Fibroblast of skin of right biceps (primary cell): ENCODE measurements at regions not wholly inside any gene's neighbourhood (a gene's known extent, or its start where the extent isn't known, plus 50 kb on each side); places are given as distances from the start of the nearest gene placed in this dataset.
A peak's percentile ranks its signal among the peaks of the same experiment; 100 is the strongest.
"Not testable (repeated sequence)": the region's sequence is repeated elsewhere in the genome, so short reads cannot be mapped to it uniquely, and the experiment has no call there.

Source experiments
- DNase-seq: peaks from one replicate; pipeline ENCODE4 v3.0.0-alpha.2; 2013

DNA sequence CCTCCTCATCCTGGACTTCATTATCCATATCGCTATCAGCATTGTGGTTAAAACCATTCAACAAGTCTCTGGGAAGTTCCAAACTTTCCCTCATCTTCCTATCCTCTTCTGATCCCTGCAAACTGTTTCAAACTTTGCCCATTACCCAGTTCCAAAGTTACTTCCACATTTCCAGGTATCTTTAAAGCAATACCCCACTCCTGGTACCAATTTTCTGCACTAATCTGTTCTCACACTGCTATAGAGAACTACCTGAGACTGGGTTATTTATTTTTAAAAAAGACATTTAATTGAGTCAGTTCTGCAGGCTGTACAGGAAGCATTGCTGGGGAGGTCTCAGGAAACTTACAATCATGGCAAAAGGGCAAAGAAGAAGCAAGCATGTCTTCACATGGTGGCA is 147.3 kb downstream of the ARL4A start:
- DNase-seq, result no peak

DNA sequence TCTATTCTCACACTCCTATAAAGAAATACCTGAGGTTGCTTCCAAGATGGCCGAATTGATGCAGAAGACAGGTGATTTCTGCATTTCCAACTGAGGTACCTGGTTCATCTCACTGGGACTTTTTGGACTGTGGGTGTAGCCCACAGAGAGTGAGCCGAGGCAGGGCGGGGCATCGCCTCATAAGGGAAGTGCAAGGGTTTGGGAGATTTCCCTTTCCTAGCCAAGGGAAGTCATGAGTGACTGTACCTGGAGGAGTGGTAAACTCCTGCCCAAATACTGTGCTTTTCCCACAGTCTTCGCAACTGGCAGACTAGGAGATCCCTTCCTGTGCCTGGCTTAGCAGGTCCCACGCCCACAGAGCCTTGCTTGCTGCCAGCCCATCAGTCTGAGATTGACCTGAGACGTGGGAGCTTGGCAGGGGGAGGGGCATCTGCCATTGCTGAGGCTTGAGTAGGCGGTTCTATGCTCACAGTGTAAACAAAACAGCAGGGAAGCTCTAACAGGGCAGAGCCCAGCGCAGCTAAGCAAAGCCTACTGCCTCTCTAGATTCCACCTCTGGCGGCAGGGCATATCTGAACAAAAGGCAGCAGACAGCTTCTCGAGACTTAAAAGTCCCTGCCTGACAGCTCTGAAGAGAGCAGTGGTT is 152.2 kb downstream of the ARL4A start:
- DNase-seq, result no peak

DNA sequence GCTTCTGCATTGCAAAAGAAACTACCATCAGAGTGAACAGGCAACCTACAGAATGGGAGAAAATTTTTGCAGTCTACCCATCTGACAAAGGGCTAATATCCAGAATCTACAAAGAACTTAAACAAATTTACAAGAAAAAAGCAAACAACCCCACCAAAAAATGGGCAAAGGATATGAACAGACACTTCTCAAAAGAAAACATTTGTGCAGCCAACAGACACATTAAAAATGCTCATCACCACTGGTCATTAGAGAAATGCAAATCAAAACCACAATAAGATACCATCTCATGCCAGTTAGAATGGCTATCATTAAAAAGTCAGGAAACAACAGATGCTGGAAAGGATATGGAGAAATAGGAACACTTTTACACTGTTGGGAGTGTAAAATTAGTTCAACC is 157.3 kb downstream of the ARL4A start:
- DNase-seq, result not testable (repeated sequence)

DNA sequence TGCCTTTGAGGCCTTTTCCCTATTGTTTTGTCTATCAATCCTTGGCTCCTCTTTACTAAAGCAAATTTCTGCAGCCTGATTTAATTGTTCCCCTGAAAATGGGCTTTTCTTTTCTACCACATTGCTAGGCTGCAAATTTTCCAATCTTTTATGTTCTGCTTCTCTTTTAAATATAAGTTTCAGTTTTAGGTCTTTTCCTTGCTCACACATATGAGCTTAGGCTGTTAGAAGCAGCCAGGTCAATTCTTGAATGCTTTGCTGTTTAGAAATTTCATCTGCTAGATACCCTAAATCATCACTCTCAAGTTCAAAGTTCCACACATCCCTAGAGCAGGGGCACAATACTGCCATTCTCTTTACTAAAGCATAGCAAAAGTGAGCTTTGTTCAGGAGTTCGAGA is 159.6 kb downstream of the ARL4A start:
- DNase-seq, result no peak

DNA sequence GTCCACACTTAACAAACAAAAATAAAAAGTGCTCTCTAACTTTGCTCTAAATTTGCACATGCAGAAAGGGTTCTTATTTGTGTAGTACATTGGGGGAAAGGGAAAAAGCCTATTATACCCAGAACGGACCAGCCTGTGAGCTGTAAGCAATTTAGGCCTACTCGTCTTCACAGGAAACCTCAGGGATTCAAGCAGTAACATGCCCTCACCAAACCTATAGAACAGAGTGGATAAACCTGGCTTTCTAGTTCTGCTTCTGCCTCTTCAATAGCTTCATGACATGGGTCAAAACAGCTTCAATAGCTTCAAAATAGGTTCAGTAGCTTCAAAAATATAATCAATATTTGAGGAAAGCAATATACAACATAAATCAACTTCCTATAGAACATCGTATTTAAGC is 163.7 kb downstream of the ARL4A start:
- no peak for DNase-seq

DNA sequence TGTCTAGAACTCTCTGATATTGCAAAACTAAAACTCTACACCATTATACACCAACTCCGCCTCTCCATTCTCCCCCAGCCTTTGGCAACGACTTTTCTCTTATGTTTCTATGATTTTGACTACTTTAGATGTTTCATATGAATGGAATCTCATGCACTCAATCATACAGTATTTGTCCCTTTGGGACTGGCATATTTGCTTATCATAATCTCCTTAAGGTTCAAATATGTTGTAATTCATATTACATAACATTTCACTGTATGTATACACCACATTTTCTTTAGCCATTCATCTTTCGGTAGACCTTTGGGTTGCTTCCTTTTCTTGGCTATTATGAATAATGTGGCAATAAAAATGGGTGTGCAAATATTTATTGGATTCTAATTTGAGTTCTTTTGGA is 164.4 kb downstream of the ARL4A start:
- DNase-seq, result peak; percentile 3

DNA sequence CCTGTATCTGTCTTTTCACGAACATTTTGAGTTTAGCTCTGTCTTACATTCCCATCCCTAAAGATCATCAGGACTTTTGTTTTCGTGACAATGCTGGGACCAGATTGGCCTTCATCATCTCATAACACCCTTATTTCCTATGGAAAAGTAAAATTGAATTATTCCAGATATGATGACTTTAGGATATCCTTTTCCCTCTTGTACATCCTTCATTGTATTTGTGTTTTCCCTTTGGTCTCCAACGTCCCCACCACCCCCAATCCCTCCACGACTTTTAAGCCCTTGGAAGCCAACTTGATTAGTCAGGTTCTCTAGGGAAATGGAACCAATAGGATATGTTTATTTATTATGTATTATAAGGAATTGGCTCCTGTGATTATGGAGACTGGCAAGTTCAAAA is 167.6 kb downstream of the ARL4A start:
- no peak for DNase-seq

GRCh38 chr7:12859761-12860160 is 172.3 kb downstream of the ARL4A start:
- DNase-seq, result no peak

- no peak for DNase-seq
Measured at GRCh38 chr7:12861070-12861469, 173.6 kb downstream of the ARL4A start.

DNA sequence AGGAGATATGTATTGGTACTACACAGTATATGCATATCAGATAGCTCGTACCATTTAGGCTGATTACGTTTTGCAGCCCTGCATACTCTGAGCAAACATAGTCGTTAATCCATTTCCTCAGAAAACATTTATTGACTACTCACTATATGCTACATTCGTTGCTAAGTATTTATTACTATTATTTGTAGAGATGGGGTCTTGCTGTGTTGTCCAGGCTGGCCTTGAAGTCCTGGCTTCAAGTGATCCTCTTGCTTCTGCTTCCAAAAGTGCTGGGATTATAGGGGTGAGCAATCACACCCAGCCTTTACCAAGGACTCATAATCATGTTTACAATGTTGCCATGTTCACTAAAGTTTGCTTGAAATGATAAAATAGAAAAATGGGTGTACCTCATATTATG is 174.7 kb downstream of the ARL4A start:
- DNase-seq, result no peak

- DNase-seq, result no peak
Measured at GRCh38 chr7:12864470-12865046, 177.1 kb downstream of the ARL4A start.

GRCh38 chr7:12865593-12865992 is 178.2 kb downstream of the ARL4A start:
- no peak for DNase-seq

DNA sequence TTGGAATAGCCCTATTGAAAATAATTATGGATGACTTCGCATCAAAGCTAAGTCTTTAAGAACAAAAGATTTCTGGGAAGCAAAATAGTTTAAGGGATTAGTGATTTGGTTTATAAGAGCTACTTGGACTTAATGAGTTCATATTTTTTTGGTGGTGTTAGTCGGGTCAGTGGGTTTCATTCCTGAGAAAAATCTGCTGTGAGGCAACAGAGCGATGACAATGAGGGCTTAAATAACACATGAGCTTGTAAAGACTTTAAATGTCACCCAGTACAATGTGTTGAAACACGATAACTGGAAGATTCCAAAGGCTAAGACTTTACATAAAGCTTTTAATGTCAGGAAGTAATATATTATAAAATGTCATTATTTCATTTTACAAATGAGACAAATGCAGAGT is 178.8 kb downstream of the ARL4A start:
- DNase-seq, result no peak

GRCh38 chr7:12868027-12868426 is 180.6 kb downstream of the ARL4A start:
- DNase-seq, result no peak

- no peak for DNase-seq
Measured at GRCh38 chr7:12870219-12870618, 182.8 kb downstream of the ARL4A start.

DNA sequence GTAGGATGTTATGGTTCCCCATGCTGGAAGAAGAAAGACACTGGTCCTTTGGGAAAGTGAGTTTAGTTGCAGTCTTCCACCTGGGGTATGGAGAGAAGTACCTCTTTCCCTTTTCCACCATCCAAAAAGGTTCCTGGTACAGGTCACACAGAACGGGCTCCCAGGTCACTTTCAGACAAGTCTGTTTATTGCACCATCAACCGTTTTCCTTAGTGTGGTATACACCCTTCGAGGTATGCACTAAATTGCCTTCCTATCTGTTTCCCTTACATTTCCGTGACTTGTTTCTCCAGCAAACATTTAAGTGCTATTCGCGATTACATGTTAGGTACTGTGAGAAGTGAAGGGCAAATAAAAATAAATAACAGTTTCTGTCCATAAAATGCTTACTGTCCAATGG is 185.1 kb downstream of the ARL4A start:
- DNase-seq, result no peak

DNA sequence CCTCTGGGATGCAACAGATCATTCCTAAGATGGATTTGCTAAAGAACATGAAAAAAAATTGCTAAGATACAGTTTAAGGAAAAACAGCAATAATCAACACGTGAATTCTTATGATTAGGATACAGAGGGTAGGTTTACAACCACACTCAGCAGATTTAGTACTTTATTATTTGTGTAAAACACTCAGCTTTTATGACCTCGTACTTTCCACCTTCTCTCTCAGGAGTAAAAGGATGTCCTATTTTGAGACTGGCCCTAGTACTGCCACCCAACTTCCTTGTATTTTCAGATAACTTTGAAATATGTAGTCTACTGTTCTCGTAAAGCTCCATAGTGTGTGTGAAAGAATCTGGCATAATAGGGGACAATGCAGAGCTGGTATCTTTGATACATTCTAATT is 186.1 kb downstream of the ARL4A start:
- DNase-seq, result no peak

GRCh38 chr7:12879139-12879538 is 191.7 kb downstream of the ARL4A start:
- no peak for DNase-seq

GRCh38 chr7:12881712-12882111 is 194.3 kb downstream of the ARL4A start:
- DNase-seq, result no peak

DNA sequence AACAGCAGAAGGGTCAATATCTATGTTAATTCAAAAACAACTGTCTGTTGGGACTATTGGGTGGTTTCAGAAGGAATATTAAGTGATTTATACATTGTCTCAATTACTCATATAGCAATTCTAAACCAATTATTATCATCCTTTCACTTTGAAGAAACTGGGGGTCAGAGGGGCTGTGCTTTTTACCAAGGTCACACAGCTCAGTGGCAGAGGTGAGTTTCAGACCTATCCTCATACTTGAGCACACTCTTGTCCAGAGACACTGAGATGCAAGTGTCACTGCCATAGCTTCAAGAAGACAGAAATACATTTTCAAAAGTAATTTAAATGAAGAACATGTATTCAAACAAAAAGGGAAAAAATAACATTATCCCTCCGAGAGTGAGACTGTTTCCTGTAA is 195.3 kb downstream of the ARL4A start:
- no peak for DNase-seq

DNA sequence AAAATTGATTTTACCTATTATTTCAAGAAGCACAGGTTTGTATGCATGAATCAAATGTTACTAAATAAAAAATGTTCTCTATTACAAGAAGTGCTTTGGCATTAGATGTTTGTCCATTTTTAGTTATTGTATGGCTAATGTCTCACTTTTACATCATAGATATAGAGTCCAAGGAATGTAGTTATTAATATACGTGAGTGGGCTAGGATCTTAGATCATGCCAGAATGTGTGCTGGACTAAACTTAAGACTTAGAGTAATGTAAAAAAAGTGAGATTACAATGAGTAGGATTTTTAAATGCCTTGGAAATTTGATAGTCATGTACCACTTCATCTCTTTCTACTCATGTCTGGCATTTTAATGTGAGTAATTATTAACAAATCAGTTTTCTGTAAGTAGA is 196.6 kb downstream of the ARL4A start:
- DNase-seq, result peak; percentile 46

DNA sequence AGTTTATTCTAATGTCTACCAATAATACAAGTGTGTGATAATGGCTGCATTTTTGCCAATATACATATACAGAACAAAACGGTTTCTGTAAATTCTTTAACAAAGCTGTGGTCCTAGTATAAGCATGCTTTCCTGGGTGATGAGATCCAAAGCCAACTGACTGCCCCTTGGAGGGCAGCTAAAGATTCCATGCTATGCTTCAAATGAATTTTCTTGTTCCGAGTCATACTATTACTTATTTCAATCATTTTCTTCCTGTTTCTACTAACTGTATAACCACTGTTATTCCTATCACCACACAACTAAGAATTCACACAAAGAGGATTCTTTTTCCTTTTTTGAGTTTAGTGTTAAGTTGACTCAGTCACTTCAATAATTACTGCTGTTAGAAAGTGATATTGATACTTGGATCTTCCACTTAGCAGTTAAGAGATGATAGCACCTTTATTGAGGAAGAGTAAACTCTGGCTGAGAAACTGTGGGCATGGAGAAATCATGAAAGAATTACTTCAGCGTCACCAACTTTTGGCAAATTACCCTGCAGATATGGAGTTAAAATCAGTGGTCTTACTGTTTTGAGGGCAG is 197.5 kb downstream of the ARL4A start:
- DNase-seq, result peak; percentile 71

DNA sequence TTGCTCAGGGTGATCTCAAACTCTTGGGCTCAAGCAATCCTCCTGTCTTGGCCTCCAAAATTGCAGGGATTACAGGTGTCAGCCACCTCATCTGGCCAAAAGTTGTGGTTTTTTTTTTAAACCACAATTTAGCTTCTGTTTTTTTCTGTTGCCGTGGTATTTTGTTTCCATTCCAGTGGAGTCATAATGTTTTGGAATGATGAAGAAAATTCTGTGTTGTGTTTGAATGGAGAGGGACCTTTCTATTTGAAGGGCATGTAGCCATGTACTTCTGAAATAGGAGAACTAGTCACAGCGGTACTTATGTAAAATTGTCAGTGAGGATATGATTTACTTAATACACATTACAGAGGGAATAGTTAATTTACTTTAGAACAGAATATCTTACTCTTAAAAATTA is 201.3 kb downstream of the ARL4A start:
- DNase-seq, result peak; percentile 64

GRCh38 chr7:12889391-12889790 is 202.0 kb downstream of the ARL4A start:
- DNase-seq, result peak; percentile 57

GRCh38 chr7:12890586-12890985 is 203.2 kb downstream of the ARL4A start:
- peak; percentile 7 for DNase-seq
